ENCODE measurements at regions not wholly inside any gene's neighbourhood (a gene's known extent, or its start where the extent isn't known, plus 50 kb on each side); places are given as distances from the start of the nearest gene placed in this dataset.

- TF ChIP-seq, protein P1, sequence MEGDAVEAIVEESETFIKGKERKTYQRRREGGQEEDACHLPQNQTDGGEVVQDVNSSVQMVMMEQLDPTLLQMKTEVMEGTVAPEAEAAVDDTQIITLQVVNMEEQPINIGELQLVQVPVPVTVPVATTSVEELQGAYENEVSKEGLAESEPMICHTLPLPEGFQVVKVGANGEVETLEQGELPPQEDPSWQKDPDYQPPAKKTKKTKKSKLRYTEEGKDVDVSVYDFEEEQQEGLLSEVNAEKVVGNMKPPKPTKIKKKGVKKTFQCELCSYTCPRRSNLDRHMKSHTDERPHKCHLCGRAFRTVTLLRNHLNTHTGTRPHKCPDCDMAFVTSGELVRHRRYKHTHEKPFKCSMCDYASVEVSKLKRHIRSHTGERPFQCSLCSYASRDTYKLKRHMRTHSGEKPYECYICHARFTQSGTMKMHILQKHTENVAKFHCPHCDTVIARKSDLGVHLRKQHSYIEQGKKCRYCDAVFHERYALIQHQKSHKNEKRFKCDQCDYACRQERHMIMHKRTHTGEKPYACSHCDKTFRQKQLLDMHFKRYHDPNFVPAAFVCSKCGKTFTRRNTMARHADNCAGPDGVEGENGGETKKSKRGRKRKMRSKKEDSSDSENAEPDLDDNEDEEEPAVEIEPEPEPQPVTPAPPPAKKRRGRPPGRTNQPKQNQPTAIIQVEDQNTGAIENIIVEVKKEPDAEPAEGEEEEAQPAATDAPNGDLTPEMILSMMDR (IDR thresholded peaks at IDR 0.05): no peak
Measured at GRCh38 chr7:22645418-22646181, 81.4 kb upstream of the IL6 start.

DNA sequence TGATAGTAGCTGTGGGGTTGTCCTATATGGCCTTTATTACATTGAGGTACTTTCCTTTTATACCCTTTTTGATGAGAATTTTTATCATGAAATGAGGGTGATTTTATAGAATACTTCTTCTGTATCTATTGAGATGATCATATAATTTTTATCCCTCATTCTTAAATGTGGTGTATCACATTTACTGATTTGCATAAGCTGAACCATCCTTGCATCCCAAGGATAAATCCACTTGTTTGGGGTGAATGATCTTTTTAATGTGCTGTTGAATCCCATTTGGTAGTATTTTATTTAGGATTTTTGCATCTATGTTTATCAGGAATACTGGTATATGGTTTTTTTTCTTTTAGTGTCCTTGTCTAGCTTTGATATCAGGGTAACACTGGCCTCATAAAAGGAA lies 84.5 kb upstream of the IL6 start:
- TF ChIP-seq, protein P1 (IDR thresholded peaks at IDR 0.05): no peak

DNA sequence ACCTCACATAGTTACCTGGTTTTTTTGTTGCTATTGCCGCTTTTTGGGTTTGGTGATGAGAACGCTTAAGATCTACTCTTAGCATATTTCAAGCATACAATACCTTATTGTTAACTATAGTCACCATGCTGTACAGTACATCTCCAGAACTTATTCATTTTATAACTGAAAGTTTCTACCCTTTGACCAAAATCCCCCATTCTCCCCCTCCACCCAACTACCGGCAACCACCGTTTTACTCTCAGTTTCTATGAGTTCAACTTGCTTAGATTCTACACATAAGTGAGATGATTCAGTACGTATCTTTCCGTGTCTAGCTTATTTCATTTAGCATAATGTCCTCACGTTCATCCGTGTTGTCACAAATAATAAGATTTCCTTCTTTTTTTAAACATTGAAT lies 86.7 kb upstream of the IL6 start:
- TF ChIP-seq, protein P1 (IDR thresholded peaks at IDR 0.05): no peak

DNA sequence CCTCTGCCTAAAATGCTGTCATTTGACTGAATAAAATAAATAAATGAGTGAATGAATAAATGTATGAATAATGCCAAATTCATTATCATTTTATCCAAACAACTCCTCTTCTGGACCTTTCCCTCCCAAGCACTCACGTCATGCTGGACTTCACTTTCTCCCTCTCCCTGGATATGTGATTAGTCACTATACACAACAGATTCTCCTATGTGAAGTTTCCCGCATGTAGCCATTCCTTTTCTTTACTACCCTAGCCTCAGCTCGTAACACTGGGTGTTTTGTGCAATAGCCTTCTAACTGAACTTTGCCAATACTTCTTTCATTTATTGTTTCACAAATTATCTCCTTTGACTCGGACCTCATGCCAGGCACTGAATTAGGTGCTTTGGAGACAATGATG lies 87.6 kb upstream of the IL6 start:
- TF ChIP-seq, protein P1 (IDR thresholded peaks at IDR 0.05): no peak

DNA sequence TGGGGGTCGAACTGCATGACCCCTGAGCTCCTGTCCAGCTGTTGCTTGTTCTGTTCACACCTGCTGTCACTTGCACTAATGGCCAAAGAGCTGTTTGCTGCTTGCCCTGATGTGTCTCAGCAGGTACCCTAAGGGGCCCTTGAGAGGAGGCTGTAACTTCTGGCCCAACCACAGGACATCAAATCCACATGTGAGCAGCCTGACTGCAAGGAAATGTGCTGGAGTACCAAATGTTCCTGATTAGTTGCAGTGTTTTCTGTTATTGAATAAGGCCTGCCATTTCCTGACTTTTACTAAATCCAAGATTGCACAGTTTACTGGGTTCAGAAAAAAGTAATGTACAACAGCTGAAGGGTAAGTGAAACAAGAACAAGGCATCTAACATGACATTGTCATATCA lies 91.7 kb upstream of the IL6 start:
- TF ChIP-seq, protein P1 (IDR thresholded peaks at IDR 0.05): no peak

GRCh38 chr7:22633954-22634474 lies 93.0 kb upstream of the IL6 start:
- TF ChIP-seq, protein P1 (IDR thresholded peaks at IDR 0.05): no peak

DNA sequence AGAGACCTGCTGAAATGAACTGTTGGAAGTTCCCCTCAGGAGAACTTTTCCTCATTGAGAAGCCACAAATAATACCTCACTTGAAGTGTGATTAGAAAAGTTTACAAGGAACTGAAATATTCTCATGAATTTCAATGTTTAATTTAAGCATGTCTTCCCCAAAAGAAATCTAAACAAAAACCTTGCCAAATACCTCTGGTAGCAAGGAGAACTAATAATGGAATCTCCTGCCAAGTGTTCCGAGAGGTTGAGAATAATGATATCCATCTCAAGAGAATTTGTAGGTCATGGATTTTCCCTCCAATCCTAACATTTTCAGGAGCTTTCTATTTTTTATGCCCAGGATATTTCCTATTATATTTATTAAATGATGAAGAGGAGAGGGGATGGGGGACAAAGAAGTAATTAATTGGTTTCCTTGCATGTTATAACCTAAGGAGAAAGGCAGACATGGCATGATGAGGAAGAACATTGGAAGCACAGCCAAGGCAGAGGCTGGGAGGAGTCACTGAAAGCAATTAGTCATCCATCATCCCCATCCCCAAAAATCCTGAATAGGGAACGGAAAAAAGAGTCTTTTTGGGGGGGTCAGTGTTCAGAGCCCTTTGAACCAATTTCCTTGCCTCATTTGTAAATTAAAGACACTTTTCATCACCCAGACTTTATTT lies 93.6 kb upstream of the IL6 start:
- TF ChIP-seq, protein P1 (IDR thresholded peaks at IDR 0.05): no peak

Data from LNCAP (cell line).